OCI-LY7 (cell line): ENCODE measurements at regions not wholly inside any gene's neighbourhood (a gene's known extent, or its start where the extent isn't known, plus 50 kb on each side); places are given as distances from the start of the nearest gene placed in this dataset.

ENCODE experiments used
- CTCF ChIP-seq: fragments of 200-600 bp; sonication (generic); conservative IDR thresholded peaks from 2 replicates; pipeline ENCODE4 v1.5.1; 2014; ENCODE audit warnings: mild to moderate bottlenecking, antibody characterized with exemption, low read length, moderate library complexity, mixed read lengths
- EZH2phosphoT487 ChIP-seq: fragments of 200-600 bp; sonication (generic); IDR thresholded peaks from 2 replicates; pipeline ENCODE4 v1.6.1; 2018; ENCODE audit warnings: low read depth, borderline replicate concordance, mild to moderate bottlenecking, mixed run types, antibody characterized with exemption, low read length, moderate library complexity, mixed read lengths

- TF ChIP-seq CTCF (no peak), EZH2phosphoT487 (no peak)
Measured at GRCh38 chr3:152779653-152780052, 55.3 kb upstream of the P2RY1 start.
